Hematopoietic multipotent progenitor cell treated with erythropoietin and hydrocortisone succinate and interleukin-3 and kit ligand, for 15 days (in vitro differentiated cells): ENCODE measurements at regions not wholly inside any gene's neighbourhood (a gene's known extent, or its start where the extent isn't known, plus 50 kb on each side); places are given as distances from the start of the nearest gene placed in this dataset.
"Not testable (repeated sequence)": the region's sequence is repeated elsewhere in the genome, so short reads cannot be mapped to it uniquely, and the experiment has no call there.

Experiments used
- DNase-seq: peaks from one replicate; pipeline ENCODE4 v3.0.0-alpha.2; 2015; ENCODE audit warnings: low spot score

GRCh38 chrX:113033966-113034680, 193.5 kb upstream of the AMOT start:
- no peak for DNase-seq

DNA sequence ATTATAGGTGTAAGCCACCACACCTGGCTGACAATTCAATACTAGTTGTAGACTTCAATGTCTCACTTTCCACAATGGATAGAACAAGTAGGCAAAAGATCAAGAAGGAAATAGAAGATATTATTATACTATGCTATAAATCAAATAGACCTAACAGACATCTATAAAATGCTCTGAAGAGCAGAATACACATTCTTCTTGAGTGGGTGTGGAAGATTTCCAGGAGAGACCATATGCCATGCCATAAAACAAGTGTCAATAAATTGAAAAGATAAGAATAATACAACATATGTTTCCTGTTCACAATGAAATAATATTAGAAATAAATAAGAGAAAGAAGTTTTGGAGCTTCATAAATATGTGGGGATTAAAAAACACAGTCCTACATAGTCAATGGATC, 179.3 kb upstream of the AMOT start:
- DNase-seq = no peak

DNA sequence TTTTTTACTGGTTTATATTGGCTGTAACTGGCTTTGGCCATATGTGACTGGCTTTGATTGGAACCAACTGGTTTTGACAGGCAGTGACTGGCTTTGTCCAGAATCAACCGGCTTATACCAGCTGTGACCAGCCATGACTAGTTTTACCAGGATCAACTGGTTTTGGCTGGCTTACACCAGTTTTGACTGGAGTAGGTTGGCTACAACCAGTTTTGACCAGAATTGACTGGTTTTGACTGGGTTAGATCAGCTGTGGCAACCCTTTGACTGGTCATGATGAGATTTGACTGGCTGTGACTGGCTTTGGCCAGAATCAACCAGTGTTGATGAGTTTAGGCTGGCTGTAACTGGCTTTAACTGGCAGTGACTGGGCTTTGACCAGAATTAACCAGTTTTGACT, 169.2 kb upstream of the AMOT start:
- no peak for DNase-seq

- DNase-seq = no peak
Observed at GRCh38 chrX:113009029-113009428, 168.4 kb upstream of the AMOT start.

- no peak for DNase-seq
Observed at GRCh38 chrX:113001836-113002235, 161.2 kb upstream of the AMOT start.

DNA sequence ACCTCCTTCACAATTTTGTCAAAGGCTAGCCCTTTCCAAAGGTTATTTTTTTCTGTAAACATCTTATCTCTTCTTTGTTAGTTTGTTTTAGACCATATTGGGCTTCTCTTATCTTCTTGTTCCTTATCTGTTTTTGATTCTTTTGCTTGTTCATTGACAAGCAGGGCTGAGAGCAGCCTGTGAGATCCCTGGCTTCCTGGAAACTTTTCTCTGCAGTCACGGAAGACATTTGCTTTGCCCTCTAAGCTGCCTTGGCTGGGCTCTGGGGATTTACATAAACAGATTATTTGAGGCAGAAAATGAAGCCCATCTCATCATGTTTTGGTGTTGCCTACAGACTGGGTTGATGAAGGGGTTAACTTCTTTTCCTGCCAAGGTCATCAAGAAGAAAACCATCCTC, 157.4 kb upstream of the AMOT start:
- no peak for DNase-seq

GRCh38 chrX:112991801-112992200, 151.2 kb upstream of the AMOT start:
- no peak for DNase-seq

DNA sequence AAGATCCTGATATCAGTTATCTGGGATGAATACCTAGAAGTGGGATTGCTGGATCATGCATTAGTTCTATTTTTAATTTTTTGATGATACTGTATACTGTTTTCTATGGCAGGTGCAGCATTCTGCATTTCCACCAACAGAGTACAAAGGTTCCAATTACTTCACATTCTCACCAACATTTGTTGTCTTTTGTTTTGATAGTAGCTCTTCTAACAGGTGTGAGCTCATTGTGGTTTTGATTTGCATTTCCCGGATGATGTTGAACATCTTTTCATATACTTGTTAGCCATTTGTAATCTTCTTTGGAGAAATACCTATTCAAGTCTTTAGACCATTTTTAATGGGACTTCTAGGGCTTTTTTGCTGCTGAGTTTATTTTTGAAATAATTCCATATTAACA, 139.2 kb upstream of the AMOT start:
- DNase-seq = no peak

DNA sequence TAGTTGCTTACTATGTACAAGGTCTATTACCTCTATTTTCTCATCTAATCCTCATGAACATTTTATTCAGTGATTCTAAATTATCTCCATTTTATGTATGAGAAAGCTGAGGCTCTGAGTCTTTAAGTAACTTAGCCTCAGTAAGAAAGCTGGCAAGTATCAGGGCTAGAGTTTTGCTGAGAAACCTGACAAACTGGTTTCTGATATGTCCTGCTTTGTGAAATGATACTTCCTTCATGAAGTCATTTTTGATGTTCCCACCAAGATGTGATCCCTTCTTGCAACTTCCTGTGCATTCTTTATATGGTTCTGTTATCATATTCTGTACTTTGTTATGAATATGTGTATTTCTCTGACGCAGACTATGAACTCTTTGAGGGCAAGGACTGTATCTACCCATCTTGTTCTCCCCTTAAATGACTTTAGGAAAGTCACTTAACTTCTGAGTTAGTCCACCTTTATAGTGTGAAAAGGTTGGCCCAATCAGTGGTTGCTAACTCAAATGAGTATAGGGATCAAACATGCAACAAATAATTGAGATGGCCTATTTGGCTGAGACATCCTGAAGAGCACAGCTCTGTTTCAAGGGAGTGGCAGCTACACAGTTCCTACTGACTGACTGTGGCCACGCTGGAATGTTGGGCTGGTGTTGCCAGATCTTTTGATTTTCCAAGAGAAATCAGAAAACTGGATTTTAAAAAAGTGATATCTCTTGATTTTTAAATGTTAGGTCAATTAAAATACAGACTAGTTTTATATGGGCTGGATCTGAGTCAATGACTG, 127.9 kb upstream of the AMOT start:
- DNase-seq = no peak

DNA sequence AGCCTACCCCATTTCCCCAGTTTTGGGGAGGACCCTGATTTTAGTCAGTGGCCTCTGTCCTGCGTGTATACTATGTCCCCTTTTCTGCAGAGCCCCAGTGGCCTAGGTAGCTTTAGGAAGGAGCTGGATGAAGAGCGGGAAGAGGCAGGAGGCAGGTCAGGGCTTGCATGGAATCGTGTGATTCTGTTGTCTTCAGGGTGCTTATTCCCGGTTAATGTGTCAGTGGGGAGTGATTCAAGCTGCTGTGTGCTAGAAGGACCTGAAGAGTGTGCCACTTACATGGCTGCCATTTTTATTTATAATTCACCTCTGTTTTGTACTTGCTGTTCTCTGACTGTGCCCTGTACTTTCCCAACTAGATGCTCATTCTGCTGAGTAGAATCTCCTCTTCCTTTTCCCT, 127.3 kb upstream of the AMOT start:
- no peak for DNase-seq

DNA sequence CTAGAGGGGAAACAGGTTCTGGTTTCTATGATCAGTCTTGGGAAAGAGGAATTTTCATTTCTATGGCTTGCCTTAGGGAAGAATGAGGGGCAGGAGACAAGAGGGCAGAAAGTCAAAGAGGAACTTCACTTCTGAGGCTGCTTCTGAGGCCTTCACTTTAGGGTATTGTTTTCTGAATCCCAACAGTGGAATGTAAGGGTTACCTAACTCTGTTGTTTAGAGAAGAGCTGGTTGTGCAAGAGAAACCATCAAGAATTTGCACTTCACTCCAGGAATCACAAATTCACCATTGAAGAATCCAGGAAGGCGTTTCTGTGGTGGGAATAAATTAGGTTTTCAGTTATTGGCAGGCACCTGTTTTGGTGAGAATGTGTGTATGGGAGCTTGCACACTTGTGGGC, 126.7 kb upstream of the AMOT start:
- DNase-seq = no peak

DNA sequence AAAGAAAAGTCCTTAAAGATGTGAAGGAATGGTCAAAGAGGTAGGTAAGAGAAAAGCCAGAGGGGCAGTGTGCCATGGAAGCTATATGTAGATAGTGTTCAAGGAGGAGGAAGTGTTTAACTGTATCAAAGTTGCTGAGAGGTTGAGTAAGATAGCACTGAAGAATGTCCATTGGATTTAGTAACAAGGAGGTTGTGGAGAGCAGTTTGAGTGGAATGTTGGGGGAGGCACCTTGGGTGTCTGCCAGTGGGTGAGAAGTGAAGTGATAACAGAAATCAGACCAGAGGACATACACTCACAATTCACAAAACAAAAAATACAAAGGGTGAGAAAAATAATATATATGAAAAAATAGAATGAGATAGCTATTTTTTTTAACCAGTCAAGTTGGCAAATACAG, 121.3 kb upstream of the AMOT start:
- DNase-seq = no peak

DNA sequence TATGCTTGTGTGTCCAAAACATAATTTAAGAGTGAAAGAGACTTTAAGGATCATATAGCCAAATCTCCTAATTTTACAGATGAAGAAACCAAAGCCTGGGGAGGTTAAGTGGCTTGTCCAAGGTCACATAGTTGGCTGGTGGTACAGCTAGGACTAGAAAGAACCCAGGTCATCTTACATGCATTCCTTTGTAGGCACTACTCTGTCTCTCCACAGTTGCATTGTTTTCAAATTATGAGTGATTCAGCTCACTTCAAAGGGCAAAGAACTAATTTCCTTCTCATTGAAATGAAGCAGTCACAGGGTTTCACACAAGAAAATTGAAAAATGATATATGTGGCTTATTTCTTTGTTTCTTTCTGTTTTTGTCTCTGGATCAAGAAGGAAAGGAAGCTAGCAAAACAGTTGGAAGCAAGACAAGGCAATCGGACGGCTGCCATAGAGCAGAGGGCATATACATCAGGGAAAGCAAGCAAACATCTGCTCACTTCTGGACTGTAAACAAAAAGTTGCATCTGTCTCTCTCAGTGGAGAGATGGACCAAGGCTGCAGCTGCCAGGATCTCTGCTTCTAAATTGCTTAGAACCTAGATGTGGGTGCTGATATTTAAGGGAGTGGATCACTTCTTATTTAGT, 107.5 kb upstream of the AMOT start:
- no peak for DNase-seq

GRCh38 chrX:112946227-112946626, 105.6 kb upstream of the AMOT start:
- DNase-seq = no peak

DNA sequence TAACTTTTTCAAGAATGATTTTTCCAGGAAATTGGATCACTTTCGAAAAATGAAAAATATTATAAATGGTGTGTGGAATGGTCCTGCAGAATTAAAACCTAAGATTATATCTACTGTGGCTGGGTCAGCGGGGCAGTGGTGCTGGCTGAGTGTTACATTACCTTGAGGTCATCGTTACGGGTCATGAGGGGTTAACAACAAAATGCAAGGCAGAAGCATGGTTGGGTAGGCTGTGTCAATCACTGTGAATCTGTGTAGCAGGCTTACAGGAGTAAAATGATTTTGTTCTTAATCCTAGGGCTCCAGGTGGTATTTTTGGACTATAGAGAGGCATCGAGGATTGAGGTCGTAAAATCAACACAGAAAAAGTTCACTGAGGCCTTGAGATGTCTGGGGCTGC, 105.2 kb upstream of the AMOT start:
- no peak for DNase-seq

GRCh38 chrX:112941209-112941837, 100.7 kb upstream of the AMOT start:
- no peak for DNase-seq

GRCh38 chrX:112935029-112935428, 94.4 kb upstream of the AMOT start:
- DNase-seq = no peak

DNA sequence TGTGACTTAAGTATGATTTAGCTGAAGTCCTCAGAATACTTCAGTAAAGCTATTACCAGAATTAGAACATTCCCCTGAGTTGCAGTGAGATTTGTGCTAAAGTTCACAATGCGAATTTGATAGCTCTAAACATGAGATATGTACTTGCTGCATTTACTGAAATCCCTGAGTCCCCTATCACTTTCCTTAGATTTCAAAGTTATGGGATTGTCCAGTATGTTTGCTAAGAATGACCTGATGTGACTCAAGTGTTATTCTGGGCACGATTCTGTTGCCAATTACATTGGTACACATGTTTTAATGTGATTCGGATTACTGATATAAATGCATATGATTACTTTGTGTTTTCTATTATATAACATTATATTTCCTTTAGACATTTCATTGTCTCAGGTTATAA, 91.3 kb upstream of the AMOT start:
- DNase-seq = no peak

GRCh38 chrX:112931478-112931877, 90.8 kb upstream of the AMOT start:
- DNase-seq = no peak

GRCh38 chrX:112923381-112923780, 82.8 kb upstream of the AMOT start:
- DNase-seq = not testable (repeated sequence)

GRCh38 chrX:112913807-112914206, 73.2 kb upstream of the AMOT start:
- DNase-seq = no peak

DNA sequence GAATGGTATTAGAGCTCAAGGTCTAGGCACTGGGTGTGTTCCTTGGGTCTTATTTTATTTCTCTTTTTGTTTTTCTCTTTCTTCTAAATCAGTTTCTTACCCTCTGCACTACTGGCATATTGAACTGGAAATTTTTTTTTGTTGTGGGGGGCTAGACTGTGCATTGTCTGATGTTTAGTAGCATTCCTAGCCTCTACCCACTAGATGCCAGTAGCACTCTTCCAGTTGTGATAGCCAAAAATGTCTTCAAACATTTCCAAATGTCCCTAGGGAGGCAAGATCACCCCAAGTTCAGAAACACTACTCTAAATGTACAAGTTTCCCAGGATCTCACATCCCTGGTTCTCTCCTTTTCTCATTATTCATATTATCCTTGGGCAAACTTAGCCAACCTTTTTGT, 69.8 kb upstream of the AMOT start:
- no peak for DNase-seq
